ENCODE measurements at regions not wholly inside any gene's neighbourhood (a gene's known extent, or its start where the extent isn't known, plus 50 kb on each side); places are given as distances from the start of the nearest gene placed in this dataset.
A peak's percentile ranks its signal among the peaks of the same experiment; 100 is the strongest.

DNA sequence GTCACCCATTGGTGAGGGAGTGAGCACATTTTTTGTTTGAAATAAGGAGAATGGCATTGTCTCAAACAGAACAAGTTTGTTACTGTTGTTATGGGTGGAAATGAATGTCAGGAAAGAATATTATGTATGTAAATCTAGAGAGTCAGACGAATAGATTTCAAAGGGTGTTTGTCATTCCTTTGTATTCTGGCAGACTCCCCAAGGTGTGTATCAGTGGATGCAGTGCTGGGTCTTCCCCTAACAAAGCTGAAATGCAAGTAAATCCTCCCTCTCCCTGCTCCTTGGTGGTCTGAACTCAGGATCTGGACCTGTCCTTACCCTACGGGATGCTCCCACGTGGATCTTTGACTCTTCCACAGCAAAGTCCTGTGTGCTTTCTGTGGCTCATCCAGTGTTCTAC lies 139.5 kb upstream of the ZNF516 start:
- H2AFZ ChIP-seq (ENCODE audit: low read depth, low read length) = no peak overlapping the region
- no peaks in the 10 kb centered on the region for H3K36me3 ChIP-seq (ENCODE audit: insufficient read depth, low read length)
- no peak overlapping the region for H3K4me3 ChIP-seq (ENCODE audit: low read length)
- H3K9me3 ChIP-seq (ENCODE audit: low read length) = no peaks in the 10 kb centered on the region
- H3K27me3 ChIP-seq (ENCODE audit: insufficient read depth, low read length) = no peaks in the 10 kb centered on the region
- H3K4me1 ChIP-seq (ENCODE audit: insufficient read depth, low read length) = no peaks in the 10 kb centered on the region

GRCh38 chr18:76633588-76634269 lies 138.7 kb upstream of the ZNF516 start:
- H3K4me3 ChIP-seq (ENCODE audit: low read length) = no peak overlapping the region
- H3K9me3 ChIP-seq (ENCODE audit: low read length) = no peaks in the 10 kb centered on the region
- no peak overlapping the region for H2AFZ ChIP-seq (ENCODE audit: low read depth, low read length)
- H3K27me3 ChIP-seq (ENCODE audit: insufficient read depth, low read length) = no peaks in the 10 kb centered on the region
- no peaks in the 10 kb centered on the region for H3K4me1 ChIP-seq (ENCODE audit: insufficient read depth, low read length)
- H3K36me3 ChIP-seq (ENCODE audit: insufficient read depth, low read length) = no peaks in the 10 kb centered on the region

- Histone ChIP-seq H3K9me3 (ENCODE audit: low read length) (no peaks in the 10 kb centered on the region), H3K36me3 (ENCODE audit: insufficient read depth, low read length) (no peaks in the 10 kb centered on the region), H3K4me3 (ENCODE audit: low read length) (no peak overlapping the region), H3K27me3 (ENCODE audit: insufficient read depth, low read length) (no peaks in the 10 kb centered on the region), H2AFZ (ENCODE audit: low read depth, low read length) (no peak overlapping the region), H3K4me1 (ENCODE audit: insufficient read depth, low read length) (peaks cover 5% of the 10 kb centered on the region)
Observed at GRCh38 chr18:76627444-76627843, 132.4 kb upstream of the ZNF516 start.

- H3K9me3 ChIP-seq (ENCODE audit: low read length) = no peaks in the 10 kb centered on the region
- no peaks in the 10 kb centered on the region for H3K27me3 ChIP-seq (ENCODE audit: insufficient read depth, low read length)
- H3K36me3 ChIP-seq (ENCODE audit: insufficient read depth, low read length) = no peaks in the 10 kb centered on the region
- H2AFZ ChIP-seq (ENCODE audit: low read depth, low read length) = no peak overlapping the region
- no peak overlapping the region for H3K4me3 ChIP-seq (ENCODE audit: low read length)
- H3K4me1 ChIP-seq (ENCODE audit: insufficient read depth, low read length) = peaks cover 9% of the 10 kb centered on the region
Observed at GRCh38 chr18:76626991-76627390, 131.9 kb upstream of the ZNF516 start.

- H3K4me1 ChIP-seq (ENCODE audit: insufficient read depth, low read length) = peaks cover 36% of the 10 kb centered on the region
- H3K4me3 ChIP-seq (ENCODE audit: low read length) = peak overlapping the region; percentile 7
- H3K36me3 ChIP-seq (ENCODE audit: insufficient read depth, low read length) = no peaks in the 10 kb centered on the region
- H3K27me3 ChIP-seq (ENCODE audit: insufficient read depth, low read length) = no peaks in the 10 kb centered on the region
- H3K9me3 ChIP-seq (ENCODE audit: low read length) = no peaks in the 10 kb centered on the region
- H2AFZ ChIP-seq (ENCODE audit: low read depth, low read length) = peak overlapping the region; percentile 75
Observed at GRCh38 chr18:76622651-76623050, 127.6 kb upstream of the ZNF516 start.

DNA sequence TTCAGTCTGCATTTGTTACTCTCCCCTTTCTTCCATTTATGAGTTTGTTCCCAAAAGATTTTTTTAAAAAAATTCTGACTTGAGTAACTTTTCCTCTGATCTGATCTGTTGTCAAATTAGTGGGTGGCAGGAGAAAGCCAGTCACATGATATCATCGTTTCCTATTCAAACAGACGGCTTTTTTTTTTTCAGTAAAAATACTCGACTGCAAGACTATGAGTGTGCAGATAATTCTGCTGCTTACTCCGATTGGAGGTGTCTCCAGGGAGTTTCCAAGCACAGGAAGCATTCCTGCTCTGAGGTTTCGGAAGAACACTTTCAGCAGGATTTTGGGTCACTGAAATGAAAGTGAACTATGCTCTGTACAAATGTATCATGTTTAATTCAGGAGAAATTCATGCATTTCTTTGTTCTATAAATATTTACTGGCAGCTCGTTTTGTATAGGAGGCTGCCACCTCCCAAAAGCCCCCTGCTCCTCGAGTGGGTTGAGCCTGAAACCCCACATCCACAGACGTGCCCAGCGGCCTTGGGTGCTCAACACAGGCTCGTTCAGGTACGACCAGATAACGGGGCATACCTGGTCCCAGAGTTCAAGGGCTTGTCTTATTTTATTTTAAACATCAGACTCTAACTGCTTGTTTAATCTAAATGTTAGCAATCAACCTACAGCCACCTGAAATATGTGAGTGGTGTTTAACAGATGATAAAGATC lies 126.9 kb upstream of the ZNF516 start:
- H3K36me3 ChIP-seq (ENCODE audit: insufficient read depth, low read length) = no peaks in the 10 kb centered on the region
- peak overlapping the region; percentile 75 for H2AFZ ChIP-seq (ENCODE audit: low read depth, low read length)
- H3K4me3 ChIP-seq (ENCODE audit: low read length) = peak overlapping the region; percentile 11
- peaks cover 36% of the 10 kb centered on the region for H3K4me1 ChIP-seq (ENCODE audit: insufficient read depth, low read length)
- H3K9me3 ChIP-seq (ENCODE audit: low read length) = no peaks in the 10 kb centered on the region
- H3K27me3 ChIP-seq (ENCODE audit: insufficient read depth, low read length) = no peaks in the 10 kb centered on the region

DNA sequence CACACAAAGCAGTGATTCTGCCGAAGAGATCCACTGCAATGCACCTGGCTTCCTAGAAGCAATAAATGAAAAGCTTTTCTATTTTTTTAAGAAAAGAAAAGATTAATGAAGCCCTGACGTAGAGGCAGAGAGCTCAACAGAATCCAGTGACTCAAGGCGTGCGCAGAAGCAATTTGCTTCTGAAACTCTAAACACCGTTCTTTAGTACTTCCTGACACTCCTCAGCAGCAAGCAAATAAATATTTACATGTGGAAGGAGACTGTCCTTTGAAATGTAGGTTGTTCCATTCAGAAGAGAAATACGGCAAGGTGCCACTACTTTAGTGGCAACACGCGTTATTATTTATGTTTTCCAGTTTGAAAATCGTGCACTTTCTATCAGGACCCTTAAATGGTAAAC lies 126.2 kb upstream of the ZNF516 start:
- peak overlapping the region; percentile 75 for H2AFZ ChIP-seq (ENCODE audit: low read depth, low read length)
- no peak overlapping the region for H3K4me3 ChIP-seq (ENCODE audit: low read length)
- H3K4me1 ChIP-seq (ENCODE audit: insufficient read depth, low read length) = peaks cover 36% of the 10 kb centered on the region
- no peaks in the 10 kb centered on the region for H3K27me3 ChIP-seq (ENCODE audit: insufficient read depth, low read length)
- H3K9me3 ChIP-seq (ENCODE audit: low read length) = no peaks in the 10 kb centered on the region
- no peaks in the 10 kb centered on the region for H3K36me3 ChIP-seq (ENCODE audit: insufficient read depth, low read length)

DNA sequence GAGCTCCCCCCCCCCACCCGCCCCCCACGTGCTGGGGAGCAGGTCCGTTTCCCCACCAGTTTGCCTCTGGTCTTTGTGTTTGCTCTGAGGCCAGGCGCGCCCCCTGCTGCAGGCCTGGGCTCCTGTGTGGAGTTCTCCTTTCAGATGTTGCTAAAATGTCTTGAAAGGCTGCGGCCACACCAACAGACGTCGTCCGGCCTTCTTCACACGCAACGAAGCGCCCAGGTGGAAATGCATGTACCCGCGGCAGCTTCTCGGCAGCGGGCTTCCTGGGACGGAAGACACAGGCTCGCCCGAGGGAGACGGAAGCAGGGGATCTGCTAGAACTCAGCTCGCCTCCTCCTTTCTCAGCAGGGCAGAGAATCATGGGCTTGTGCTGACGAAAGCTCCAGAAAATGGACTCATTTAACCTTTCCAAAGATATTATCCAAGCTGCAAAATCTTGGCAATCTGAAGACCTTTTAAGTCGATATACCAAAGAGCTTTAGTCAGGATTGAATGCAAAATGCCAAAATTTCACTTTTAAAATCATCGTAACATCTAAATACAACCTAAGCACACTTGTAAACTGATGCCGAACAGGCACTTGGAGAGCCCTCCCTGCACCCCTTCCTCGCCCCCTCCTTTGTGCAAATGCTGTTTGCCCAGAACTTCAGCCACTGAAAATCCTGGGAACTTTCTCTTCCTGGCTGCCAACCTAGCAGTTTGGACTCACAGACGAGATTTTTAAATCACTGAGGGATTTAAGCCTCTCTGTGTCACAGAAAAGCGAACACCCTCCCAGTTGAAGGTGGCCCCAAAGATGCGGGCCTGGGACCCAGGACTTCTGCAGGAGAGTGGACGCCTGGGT lies 125.5 kb upstream of the ZNF516 start:
- Histone ChIP-seq H3K4me1 (ENCODE audit: insufficient read depth, low read length) (peaks cover 36% of the 10 kb centered on the region), H3K36me3 (ENCODE audit: insufficient read depth, low read length) (no peaks in the 10 kb centered on the region), H3K27me3 (ENCODE audit: insufficient read depth, low read length) (no peaks in the 10 kb centered on the region), H2AFZ (ENCODE audit: low read depth, low read length) (no peak overlapping the region), H3K9me3 (ENCODE audit: low read length) (no peaks in the 10 kb centered on the region), H3K4me3 (ENCODE audit: low read length) (peak overlapping the region; percentile 25)

DNA sequence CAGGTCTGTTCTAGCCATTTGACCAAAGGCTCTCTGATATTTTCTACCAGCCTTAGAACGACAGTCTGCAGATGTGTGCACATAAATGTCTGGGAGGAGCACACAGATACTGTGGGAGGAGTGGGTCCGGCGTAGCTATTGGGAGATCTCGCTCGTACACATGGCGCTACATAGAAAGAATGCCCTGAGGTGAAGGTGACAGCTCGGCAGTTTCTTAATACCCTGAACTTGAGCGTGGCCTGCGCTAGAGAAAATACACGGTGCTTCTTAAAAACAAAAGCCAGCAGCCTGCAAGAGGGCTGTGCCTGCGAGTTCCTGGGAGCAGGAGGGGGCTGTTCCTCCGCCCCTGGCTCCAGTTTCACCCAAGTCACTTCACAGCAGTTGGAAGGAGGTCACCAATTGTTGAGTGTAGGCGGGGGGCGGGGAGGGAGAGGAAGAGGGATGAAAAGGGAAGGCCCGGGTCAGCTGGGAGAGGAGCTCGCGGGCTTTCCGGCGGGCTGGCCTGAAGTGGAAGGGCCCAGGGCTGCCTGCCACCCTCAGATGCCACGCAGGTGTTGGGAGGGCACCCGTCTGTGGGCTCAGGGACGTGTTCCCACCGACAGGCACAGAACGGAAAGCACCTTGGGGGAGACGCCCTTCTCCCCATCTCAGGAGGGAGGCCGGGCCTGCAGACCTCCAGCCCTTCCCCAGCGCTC lies 124.7 kb upstream of the ZNF516 start:
- Histone ChIP-seq H2AFZ (ENCODE audit: low read depth, low read length) (peak overlapping the region; percentile 39), H3K9me3 (ENCODE audit: low read length) (no peaks in the 10 kb centered on the region), H3K4me3 (ENCODE audit: low read length) (peak overlapping the region; percentile 26), H3K4me1 (ENCODE audit: insufficient read depth, low read length) (peaks cover 36% of the 10 kb centered on the region), H3K27me3 (ENCODE audit: insufficient read depth, low read length) (no peaks in the 10 kb centered on the region), H3K36me3 (ENCODE audit: insufficient read depth, low read length) (no peaks in the 10 kb centered on the region)

DNA sequence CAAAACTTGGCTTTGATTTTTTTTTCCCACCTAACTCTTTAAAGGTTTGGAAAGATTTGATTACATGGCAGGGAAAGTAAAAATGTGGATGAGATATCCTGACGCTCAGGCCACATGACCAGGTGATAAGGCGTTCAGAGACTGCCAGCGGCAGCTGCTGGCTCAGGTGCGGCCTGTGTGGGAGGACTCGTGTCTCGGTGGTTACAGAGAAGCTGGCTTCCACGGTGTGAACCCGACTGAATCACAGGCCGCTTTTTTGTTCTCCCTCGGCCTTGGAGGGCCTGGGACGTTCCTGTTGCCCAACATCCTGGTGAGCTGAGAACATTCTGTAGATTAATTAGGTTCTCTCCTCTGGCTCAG lies 124.2 kb upstream of the ZNF516 start:
- Histone ChIP-seq H3K36me3 (ENCODE audit: insufficient read depth, low read length) (no peaks in the 10 kb centered on the region), H3K4me1 (ENCODE audit: insufficient read depth, low read length) (peaks cover 36% of the 10 kb centered on the region), H3K9me3 (ENCODE audit: low read length) (no peaks in the 10 kb centered on the region), H3K4me3 (ENCODE audit: low read length) (peak overlapping the region; percentile 26), H2AFZ (ENCODE audit: low read depth, low read length) (peak overlapping the region; percentile 39), H3K27me3 (ENCODE audit: insufficient read depth, low read length) (no peaks in the 10 kb centered on the region)

- peaks cover 36% of the 10 kb centered on the region for H3K4me1 ChIP-seq (ENCODE audit: insufficient read depth, low read length)
Observed at GRCh38 chr18:76618721-76619120, 123.7 kb upstream of the ZNF516 start.

GRCh38 chr18:76616373-76616772 lies 121.3 kb upstream of the ZNF516 start:
- Histone ChIP-seq H3K9me3 (ENCODE audit: low read length) (no peaks in the 10 kb centered on the region), H3K36me3 (ENCODE audit: insufficient read depth, low read length) (no peaks in the 10 kb centered on the region), H3K4me1 (ENCODE audit: insufficient read depth, low read length) (peaks cover 21% of the 10 kb centered on the region), H2AFZ (ENCODE audit: low read depth, low read length) (no peak overlapping the region), H3K4me3 (ENCODE audit: low read length) (no peak overlapping the region), H3K27me3 (ENCODE audit: insufficient read depth, low read length) (no peaks in the 10 kb centered on the region)

More at GRCh38 chr18:76618721-76619120, 123.7 kb upstream of the ZNF516 start:
- H3K36me3 ChIP-seq (ENCODE audit: insufficient read depth, low read length) = no peaks in the 10 kb centered on the region
- H2AFZ ChIP-seq (ENCODE audit: low read depth, low read length) = no peak overlapping the region
- no peak overlapping the region for H3K4me3 ChIP-seq (ENCODE audit: low read length)
- no peaks in the 10 kb centered on the region for H3K27me3 ChIP-seq (ENCODE audit: insufficient read depth, low read length)
- H3K9me3 ChIP-seq (ENCODE audit: low read length) = no peaks in the 10 kb centered on the region

All from neuron (in vitro differentiated cells).